ENCODE measurements at regions not wholly inside any gene's neighbourhood (a gene's known extent, or its start where the extent isn't known, plus 50 kb on each side); places are given as distances from the start of the nearest gene placed in this dataset.

DNA sequence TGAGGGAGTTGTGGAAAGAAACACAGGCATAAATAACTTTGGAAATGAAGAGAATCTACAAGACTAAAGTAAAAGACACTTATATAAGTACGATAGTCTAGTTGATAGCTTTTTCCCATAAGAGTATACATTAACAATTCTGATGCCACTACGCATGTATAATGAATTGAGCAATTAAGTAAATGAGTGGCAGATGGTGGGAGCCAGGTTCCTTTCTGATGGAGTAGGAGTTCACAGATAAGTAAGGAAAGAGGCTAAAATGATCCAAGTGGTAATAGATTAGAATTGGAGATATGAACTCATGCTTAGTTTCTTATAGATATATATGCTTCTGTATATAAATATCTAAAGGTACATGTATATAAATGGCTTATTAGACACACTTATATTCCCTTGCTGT is 368.3 kb downstream of the FAM181B start:
- DNase-seq = no peak

DNA sequence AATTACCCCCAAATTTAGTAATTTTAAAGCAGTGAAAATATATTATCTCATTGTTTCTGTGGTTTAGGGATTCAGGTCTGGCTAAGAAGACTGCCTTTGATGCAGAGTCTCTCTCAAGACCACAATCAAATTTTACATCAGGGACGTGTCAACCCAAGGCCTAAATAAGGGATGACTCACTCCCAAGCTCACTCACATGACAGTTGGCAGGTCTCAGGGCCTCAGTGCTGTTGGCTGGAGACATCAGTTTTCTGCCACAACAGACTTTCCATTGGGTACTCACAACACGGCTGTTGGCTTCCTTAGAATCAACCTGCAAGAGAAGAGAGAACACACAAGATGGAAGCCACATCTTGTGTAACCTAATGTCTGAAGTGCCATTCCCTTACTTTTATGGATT is 377.3 kb downstream of the FAM181B start:
- DNase-seq = no peak

DNA sequence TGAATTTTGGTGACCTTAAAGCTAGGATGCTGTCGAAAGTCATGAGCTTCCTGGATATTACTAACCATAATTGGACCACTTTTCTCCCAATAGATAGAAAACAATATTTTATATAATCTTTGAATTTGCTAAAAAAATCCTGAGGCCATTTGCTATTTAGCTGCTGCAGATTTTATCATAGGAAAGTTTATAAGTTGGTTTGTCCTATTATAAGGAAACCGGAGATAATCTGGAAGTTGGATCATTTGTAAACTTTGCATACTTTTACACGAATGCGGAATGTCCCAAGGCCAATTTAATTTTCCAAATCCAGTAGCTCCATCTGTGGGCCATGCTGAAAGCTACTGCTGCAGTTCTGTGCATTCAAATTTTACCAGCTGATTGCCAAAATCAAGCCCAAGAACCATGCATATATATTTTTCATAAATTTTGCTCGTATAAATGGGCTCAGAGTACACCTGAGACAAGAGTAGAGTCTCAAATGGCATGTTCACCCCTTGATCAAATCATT is 378.3 kb downstream of the FAM181B start:
- no peak for DNase-seq

DNA sequence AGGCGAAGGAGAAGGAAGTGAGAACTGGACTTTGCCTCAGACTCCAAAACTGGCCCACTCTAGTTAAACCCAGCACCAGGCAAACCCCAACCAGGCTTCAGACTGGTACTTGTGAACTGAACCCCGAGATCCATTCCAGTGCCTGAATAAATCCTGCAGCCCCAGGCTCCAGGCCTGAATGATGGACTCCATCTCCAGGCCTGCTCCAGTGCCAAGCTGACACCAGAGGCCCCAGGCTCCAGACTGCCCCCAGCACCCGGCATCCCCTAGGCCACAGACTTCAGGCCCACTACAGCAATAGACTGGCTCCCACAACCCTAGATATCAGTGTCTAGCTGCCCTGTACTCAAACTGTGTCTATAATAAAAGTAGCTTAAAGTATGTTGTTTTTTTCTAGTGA is 406.8 kb downstream of the FAM181B start:
- DNase-seq = no peak

DNA sequence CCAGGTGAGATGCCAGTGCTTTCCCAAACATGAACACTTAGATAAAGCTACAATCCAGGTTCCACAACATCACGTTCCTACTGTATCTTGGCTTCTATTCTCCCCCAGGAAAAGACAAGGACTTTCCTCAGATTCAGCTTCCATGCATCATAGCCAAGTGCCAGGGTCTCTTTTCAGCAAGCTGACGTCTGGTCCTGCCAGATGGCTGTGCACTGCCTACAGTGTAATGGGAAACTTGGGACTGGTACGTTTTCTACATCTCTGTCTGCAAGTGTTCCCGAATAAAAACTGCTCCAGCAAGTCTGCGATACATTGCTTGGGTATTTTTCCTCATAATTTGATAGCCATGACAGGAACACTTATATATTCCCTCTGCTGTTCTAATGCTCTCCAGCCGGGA is 412.5 kb downstream of the FAM181B start:
- no peak for DNase-seq

DNA sequence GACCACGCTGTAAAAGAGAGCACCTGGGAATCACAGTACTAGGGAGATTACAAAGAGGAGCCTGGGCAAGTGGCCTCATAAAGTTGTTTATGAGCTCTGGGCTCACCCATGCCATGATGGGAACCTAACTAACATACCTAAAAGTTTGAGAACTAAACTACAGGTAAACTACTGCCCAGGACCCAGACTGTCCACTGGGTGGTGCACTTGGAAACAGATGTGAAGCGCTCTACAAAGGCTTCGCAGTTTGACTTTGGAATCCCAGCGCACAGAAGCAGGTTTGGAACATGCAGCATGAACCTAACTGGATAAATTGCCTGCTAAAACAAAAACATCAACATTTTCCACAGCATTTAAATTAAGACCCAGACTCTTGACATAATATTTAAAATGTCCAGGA is 418.6 kb downstream of the FAM181B start:
- no peak for DNase-seq

DNA sequence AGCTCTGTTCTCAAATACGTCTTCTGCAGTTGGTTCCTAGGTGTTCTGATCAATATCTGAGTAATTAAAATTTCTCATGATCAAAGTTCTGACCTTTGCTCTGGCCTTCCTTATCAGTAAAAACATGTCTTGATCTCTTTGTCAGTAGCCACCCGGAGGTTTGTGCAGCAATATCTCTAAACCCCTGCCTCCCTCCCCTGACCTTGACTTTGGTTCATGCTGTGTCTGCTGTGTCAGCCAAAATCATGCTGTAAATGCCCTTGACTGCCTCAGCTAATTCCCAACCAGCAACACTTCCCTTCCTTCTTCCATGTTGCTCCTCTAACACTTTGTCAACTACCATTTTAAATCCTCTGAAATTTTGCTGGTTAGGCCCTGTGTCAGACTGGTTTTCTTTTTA is 424.7 kb downstream of the FAM181B start:
- no peak for DNase-seq

DNA sequence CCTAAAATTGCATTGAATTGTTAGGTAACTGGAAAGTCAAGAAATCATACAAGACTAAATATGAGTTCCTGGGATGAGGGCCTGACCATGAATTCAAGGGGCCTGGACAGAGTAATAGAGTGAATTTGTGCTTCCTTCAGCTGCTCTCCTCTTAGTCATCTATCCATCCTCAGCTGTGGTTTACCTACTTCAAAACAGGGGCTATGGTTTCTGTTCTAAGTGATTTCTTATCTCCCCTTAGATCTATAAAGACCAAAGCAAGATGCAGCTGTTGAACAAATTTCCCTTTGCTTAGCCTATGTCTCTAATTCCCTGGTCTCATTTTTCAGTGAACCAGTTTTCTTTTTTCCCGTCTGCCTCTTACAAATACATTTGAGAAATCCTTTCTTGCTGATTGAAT is 428.5 kb downstream of the FAM181B start:
- DNase-seq = no peak

DNA sequence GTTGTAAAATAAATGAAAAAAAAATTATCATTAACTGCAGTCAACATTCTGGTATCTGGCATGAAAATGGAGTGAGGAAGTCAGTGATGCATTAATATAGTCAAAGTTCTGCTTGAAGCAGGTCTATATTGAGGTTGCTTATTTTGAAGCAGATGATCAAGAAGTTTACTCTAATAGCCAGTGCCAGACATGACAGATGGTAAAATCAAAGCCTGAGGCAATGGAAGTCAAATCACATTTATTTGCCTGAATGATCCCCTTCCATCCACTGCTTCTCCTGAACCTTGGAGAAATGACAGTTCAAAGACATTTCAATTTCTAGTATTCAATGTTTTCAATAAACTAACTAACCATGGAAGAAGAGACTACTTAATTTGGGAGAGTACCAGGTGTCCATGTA is 430.0 kb downstream of the FAM181B start:
- DNase-seq = no peak

DNA sequence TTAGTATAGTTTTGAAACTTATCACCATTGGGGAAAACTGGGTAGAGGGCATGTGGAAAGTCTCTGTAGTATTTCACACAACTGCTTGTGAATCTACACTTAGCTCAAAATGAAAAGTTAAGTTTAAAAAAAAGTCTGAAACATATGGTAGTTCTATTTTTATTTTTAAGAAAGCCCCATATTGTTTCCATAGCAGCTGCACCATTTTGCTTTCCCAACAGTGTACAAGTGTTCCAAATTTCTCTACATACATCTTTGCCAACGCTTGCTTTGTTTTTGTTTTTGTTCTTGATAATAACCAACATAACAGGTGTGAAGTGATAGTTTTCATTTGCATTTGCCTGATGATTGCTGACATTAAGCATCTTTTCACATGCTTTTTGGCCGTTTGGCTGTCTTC is 445.2 kb downstream of the FAM181B start:
- no peak for DNase-seq

DNA sequence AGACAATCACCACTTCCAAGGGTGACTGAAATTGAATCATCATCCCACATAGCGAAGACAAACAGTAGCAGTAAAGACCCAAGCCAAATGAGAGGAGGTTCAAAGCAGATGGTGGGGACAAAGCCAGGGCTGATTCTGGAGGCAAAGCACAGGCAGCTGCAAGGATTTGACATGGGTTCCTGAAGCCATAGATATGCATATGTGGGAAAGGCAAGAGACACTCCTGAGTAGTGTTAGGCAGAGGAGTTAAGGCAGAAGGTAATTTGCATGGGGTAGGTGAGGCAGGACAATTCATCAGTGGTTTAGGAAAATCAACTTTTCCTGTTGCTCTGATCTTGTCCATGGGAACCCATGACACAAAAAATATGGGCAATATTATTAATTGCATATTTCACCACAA is 462.8 kb downstream of the FAM181B start:
- no peak for DNase-seq

DNA sequence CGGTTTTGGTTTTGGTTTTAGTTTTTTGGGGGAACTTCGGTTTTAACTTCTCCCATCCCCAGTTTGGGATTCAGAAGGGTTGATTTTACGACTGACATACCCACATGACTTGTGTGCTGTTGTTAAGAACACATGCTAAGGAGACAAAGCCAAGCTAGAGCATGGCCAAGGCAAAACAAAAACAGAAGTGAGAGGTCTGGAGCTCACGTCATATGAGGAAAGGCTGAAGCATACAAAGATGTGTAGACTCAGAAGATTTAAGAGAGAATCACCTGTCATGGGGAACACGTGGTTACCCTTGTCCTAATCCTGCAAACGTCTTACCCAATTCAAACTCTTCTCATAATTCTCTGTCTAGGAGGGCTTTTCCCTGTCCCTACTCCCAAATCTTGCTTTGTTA is 465.0 kb downstream of the FAM181B start:
- no peak for DNase-seq

DNA sequence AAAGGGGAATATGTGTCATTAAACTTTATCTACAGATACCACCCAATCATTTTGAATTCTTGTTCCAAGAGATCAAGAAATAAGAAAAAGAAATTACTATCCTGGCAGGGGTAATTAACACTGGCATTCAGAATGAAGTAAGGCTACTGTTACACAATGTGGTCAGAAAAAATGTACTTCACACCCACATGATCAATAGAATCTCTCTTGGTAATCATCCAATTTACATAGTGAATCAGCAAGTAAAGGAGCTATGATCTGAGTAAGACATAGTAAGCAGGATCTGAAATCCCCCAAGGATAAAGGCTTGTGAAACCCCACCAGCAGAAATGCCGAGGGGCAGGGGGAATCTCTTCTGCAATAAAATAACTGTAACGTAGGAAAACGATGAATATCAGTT is 466.5 kb downstream of the FAM181B start:
- DNase-seq = no peak

DNA sequence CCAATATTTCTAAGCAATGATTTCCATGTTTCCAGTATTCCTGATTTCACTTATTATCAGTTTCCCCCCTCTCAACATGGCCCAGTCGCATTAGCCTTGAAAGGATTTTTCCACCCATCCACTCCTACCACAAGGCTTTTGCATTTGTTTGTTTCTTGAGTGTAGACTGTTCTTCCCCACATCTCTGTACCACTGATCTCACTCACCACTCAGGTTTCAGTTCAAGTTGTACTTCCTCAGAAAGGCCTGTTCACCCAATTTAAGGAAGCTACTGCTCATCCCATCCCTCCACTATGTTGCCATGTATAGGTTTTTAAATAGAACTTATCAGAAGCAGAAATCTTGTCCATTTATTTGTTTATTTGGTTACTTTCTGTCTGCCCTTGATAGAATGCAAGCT is 472.3 kb downstream of the FAM181B start:
- DNase-seq = no peak

DNA sequence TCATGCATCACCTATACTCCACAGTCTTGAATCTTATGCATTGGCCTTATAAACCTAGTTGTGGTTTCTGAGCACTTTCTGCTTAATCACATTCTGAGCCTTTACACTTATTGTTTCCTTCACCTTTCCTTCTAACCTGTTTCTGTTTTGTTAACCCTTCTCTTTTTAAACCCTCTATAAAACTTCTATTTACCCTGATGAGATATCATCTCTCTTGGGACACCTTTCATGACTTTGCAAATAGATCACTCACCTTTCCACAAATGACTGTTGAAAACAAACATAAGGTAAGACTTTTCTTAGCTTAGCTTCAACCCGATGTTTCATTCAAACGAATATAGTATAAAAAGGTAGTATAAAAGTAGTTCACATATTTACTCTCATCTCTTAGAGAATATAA is 483.6 kb downstream of the FAM181B start:
- no peak for DNase-seq

DNA sequence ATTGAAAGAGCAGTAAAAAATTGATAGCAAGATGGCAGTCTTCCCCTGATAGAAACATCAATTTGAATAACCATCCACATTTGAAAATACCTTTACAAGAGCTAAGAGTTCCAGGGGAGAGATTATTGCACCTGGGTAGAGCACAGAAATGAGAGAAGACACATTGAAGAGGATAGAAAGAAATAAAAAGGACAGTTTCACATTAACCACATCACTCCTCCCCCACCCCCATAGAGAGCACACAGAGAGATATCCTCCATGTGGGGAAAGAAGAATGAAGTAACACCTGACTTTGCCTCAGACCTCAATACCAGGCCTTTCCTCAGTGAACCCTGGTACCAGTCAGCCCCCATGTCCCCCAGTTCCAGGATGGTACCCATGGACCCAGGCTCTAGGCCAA is 486.7 kb downstream of the FAM181B start:
- DNase-seq = no peak

DNA sequence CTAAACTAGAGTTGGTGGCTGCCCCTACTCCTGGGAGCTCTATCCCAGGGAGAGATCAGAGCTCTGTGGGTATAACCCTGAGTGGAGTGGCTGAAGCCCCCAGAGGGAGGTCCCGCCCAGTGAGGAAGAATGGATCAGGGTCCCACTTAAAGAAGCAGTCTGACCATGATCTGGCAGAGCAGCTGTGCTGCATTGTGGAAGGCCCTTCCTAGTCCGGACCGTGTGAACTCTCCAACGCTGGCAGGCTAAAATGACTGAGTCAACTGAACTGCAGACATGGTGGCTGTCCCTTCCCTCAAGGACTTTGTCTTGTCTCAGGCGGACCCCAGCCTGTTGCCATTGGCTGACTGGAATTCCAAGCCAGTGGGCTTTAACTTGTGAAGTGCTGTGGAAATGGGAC is 494.2 kb downstream of the FAM181B start:
- no peak for DNase-seq

DNA sequence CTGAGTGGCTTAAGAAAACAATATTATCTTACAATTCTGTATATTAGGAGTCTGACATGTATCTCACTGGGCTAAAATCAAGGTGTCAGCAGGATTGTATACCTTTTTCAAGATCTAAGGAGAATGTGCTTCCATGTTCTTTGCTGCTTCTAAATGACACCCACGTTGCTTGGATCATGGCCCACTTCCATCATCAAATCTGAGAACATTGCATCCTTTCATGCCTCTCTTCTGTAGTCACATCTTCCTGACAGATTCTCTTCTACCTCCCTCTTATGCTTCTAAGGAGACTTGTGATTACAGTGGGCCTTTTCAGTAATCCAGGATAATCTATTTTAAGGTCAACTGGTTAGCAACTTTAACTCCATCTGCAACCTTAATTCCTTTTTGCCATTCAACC is 499.4 kb downstream of the FAM181B start:
- DNase-seq = no peak

DNA sequence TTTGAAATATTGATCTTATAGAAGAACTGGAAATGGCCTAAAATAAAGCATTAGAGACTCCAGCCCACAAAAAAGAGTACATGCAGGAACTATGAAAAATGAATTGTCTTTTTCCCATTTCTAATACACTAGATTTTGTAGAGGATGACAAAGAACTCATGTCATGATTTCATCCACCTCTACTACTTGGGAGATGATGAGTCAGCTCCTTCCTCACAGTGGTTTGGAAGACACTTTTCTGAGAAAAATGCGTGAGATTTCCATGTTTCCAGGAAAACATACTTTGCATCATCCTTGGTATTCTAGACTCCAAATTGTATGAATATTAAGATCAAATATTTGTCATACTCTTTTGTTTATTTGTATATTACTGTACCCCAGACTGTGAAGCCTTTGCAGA is 500.5 kb downstream of the FAM181B start:
- DNase-seq = no peak

DNA sequence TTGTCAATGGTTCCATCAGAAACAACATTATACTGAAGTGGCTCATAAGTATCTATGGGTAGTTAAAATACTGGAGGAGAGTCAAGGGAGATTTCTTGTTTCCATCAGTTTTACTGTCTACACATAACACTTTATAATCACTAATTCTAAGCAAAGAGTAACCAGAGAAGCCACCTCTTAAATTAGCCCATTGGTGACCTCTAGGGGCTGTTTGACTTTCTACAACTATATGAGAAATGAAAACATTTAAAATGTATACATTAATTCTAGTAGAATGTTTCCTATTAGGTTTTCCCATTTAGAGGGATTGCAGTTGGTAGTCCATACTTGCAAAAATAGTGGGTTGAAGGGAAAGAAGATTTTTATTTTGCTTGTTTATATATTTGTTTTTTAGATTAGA is 504.3 kb downstream of the FAM181B start:
- DNase-seq = no peak

DNA sequence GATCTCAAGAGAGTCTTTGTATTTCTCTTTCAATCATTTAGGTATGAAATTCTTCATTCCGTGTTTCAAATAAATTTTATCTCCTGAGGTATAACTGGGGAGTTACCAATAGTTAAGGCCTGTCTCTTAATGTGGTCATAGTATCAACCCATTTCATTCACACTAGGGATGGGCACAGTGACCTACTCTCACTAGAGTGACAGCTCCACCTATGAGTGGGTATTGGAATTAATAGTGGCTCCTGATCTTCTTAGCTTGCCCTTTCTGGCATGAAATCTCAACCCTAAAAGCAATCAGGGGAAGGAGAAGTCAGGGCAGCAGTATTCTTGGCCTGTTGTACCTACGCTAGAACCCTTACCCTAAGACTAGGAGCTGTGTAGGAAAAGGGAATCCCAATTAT is 507.7 kb downstream of the FAM181B start:
- DNase-seq = no peak

DNA sequence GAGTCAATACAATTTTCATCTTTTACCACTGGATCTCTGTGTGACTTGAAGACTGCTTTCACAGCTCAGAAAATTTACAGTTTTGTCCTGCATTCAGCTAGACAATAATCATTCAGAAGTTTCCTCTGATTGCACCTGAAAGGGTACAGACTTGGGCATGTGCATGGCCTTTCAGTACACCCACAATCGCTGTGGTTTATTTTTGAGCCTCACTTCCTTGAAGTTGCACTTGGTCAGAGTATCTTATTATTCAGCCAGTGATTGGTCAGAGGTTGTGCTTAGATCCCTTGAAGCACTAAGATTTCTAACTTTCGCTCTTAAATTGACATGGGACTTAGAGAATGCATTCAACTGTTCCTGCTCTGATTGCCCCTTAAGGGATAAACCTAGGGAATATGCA is 508.2 kb downstream of the FAM181B start:
- DNase-seq = no peak

DNA sequence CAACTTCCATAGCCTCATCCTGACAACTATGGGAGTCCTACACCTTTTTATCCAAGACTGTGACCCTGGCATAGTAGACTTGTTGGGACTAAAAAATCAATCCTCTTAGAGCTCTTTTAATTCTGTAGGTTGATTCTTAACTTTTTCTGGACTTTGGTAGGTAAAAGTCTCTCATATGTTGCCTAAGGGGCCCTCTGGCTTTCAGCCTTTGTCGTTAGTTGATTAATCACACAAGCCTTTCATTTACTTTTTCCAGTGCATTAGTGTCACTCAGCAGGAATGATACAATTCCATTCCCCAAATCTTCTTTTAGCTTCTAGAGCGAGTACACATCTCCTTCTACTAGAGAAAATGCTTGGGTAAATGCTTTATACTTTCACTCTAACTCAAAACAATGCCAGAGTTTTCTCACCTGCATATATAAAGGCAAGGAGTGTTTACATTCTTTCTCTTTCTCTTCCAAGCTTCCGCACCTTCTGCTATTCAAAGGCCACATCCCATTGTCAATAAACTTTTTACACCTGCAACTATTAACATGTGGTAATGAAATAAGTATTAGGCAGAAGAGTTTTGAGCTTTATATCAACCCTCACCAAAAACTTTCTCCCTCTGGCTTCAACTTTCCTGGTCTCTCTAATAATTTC is 516.6 kb downstream of the FAM181B start:
- DNase-seq = no peak

DNA sequence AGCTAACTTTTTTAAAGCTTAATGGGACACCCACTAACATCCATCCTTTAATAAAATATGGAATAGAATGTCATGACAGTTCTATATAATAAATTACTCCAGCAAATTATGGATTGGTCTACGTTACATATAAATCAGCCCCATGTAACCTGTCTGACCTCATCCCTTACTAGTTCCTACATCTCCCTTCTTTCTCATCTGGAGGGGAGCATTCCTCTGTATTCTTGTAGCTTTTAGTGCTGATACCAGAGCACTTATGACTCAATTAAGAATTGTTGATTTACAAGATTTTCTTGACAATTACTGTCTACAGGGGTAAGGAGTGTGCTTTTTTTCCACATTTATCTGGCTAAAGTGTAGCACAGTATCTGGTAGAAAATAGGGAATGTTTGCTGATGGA is 523.7 kb downstream of the FAM181B start:
- no peak for DNase-seq

DNA sequence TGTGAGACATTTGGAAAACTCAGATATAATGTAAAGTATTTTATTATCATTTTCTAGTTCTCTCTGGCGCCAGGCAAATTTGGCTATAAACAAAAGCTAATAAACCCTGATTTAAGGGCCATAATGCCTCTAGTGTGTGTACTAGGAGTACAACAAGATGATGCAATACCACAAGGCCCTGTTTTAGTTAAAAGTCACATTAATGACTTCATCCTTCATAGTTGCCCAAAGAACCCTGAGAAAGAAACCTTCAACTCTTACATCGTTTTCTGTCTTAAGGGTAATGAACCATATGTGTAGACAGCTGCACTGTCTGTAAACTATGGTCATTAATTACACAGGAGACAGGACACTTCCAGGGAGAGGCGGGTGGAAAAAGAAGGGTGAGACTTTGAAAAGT is 538.4 kb downstream of the FAM181B start:
- no peak for DNase-seq

DNA sequence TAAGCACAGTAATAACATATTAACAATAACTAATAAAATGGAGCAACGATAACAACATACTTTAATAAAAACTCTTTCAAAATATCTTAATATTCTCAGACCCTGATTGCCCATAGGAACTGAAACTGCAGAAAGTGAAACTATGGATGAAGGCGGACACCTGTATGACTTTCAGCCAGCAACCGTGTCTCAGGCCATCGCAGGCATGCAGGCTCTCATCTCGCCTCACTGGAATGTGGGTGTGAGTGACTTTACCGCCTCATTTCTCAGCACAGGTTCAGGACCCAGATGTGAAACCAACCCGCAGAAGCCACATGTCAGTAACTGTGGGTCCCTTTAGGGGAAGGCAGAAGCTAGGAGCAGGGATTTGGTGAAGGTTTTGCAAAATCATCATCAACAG is 539.1 kb downstream of the FAM181B start:
- DNase-seq = no peak
